PFSK-1 (cell line): ENCODE measurements at regions not wholly inside any gene's neighbourhood (a gene's known extent, or its start where the extent isn't known, plus 50 kb on each side); places are given as distances from the start of the nearest gene placed in this dataset.

ENCODE experiments used
- POLR2AphosphoS5 ChIP-seq: IDR thresholded peaks from 2 replicates; pipeline ENCODE4 v1.6.1; 2012; ENCODE audit warnings: low read depth, mild to moderate bottlenecking, control low read depth, low read length, moderate library complexity
- TAF1 ChIP-seq: IDR thresholded peaks from 2 replicates; pipeline ENCODE4 v1.6.1; 2012; ENCODE audit warnings: low read length, control low read depth, borderline replicate concordance; ENCODE audit not compliant: insufficient read depth

DNA sequence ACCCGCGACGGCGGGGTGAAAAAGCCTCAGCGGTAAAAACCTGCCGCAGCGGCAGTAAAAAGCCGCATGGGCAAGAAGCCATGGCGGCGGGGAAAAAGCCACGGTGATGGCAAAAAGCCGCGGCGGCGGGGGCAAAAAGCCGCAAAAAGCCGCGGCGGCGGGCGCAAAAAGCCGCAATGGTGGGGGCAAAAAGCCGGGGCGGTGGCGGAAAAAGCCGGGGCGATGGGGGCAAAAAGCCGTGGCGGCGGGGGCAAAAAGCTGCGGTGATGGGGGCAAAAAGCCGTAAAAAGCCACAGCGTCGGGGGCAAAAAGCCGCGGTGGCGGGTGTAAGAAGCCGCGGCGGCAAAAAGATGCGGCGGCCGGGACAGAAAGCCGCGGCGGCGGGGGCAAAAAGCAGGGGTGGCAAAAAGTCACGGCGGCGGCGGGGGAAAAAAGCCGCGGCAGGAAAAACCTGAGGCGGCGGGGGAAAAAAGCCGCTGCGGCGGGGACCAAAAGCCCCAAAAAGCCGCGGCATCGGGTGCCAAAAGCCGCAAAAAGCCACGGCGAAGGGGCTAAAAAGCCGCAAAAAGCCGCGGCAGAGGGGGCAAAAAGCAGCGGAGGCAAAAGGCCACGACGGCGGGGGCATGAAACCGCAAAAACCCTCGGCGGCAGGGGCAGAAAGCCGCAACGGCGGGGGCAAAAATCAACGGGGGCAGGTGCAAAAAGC lies 488.5 kb downstream of the ZNF33B start:
- no peak for TF ChIP-seq POLR2AphosphoS5
- no peak for TF ChIP-seq TAF1
